Stimulated activated CD4-positive, alpha-beta T cell treated with anti-CD3 and anti-CD28 coated beads, Interleukin-4, amount 100 ng/mL, for 1 hour (primary cell): ENCODE measurements at regions not wholly inside any gene's neighbourhood (a gene's known extent, or its start where the extent isn't known, plus 50 kb on each side); places are given as distances from the start of the nearest gene placed in this dataset.
"Not testable (repeated sequence)": the region's sequence is repeated elsewhere in the genome, so short reads cannot be mapped to it uniquely, and the experiment has no call there.

Experiments used
- DNase-seq: peaks from one replicate; pipeline ENCODE4 v3.0.0-alpha.2; 2020

DNA sequence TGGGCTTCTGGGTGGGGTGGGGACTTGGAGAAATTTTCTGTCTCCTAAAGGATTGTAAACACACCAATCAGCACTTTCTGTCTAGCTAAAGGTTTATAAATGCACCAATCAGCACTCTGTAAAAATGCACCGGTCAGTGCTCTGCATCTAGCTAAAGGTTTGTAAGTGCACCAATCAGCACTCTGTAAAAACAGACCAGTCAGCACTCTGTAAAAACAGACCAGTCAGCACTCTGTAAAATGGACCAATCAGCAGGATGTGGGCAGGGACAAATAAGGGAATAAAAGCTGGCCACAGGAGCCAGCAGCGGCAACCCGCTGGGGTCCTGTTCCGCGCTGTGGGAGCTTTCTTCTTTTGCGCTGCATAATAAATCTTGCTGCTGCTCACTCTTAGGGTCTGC lies 63.0 kb upstream of the MAP9 start:
- DNase-seq = not testable (repeated sequence)

DNA sequence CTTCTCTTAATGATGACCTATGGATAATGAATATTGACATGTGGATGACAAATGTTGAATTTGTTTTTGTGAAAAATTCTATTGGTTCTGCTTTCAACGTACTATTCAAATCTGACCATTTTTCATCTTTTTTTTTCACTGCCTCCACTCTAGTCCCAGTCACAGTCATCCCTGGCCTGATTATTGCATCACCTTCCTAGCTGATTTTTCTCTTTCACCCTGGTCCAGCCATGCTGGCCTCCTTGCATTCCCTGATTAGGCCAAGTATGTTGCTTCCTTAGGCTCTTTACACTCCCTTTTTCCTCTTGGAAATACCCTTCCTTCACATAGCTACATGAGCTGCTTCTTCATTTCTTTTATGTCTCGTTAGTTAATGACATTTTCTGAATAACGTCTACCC lies 58.1 kb upstream of the MAP9 start:
- no peak for DNase-seq

DNA sequence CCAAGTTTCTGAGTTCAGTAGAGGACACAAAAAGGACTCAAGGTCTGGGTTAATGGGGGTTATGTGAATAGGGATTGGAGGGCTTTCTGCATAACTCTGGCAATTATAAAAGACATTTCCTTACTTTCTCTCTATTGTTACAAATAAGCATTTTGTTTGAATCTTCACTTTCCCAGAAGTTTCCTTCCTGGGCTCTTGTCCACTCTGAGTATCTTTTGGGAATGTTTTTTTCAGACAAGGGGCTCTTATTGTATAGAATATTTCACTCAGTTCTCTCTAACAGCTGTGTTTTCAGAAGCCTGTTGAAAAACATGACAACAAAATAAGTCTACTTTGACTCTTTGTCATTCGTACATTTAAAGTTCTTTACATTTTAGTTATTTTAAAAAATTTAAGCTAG lies 57.6 kb upstream of the MAP9 start:
- no peak for DNase-seq

DNA sequence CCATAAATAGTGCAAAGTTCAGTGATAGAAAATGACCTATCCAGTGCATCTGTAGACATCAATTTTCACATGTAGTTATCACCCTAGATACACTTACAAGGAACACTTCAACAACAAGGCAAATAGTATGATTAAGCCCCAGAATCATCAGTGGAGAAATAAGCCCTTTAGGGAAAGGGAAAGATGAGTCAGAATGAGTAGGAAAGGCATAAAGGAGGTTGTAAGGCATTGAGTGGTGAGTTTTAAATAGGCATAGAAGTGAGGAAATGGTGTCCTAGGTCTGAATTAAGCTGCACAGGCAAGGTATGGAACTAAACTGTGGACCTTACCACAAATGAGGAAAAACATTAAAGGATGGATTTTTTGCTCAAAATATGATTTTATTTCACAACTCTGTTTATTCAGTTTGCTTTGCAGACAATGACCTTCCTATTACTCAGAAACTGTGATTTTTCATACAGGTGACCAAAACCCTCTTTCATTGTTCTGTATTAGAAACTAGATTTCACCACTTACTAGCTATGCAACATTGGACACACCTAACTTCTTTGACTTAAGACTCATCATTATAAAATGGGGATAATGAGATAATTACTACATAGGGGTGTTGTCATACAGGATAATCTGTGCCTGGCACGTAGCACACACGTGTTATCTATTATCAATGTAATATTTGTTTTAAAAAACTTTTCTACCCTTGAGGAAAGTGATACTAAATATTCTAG lies 57.0 kb upstream of the MAP9 start:
- DNase-seq = no peak

DNA sequence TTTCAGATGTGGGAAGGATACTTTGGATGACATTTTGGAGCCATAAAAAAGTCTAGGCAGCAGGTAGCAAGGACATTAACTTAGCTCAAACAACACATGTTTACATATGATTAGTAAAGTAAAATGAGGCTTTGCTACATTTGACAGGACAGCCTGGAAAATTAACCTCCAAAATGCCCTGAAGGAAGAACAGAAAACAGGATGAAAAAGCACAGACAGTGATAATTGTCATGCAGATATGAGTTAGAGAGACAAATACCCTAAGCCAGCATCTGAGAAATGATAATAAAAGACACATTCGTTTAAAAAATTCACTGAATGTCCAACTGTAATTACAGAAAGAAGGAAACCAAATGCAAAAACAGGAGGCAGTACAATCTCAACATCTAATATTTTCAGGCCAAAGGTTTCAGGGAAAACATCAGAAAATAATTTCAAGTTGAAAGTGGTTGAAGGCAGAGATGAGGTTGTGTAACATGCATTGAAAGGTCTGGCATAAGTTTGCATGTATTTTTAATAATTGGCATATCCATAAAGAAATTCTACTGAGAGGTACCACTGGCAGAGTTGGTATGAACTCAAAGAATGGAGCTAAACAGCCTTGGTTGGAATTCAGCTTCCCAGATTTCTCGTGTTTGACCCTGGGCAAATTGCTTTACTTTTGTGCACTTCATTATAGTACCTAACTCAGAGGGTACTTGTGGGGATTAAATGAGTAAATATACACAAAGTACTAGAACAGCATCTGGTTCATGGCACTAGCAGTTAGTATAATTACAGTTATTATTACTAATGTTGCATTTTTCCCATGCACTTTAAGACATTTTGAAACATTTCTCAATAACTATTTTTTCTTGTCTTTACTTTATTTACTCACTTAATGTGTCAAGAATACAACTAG lies 54.4 kb upstream of the MAP9 start:
- DNase-seq = no peak

DNA sequence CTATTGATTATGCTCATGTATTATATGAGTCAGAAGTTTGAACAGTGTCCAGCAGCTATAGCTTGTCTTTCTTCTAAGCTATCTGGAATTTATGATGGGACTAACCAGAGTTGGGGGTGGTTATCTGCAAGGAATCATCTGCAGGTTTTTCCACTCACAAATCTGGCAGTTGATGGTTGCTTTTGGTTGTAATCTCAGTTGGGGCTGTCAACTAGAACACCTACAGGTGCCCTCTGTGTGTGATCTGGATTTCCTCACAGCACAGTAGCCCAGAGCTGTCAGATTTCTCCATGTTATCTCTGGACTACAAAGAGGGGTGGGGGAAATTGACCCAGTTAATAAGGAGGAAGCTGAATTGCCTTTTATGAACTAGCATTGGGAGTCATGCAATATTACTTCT lies 51.4 kb upstream of the MAP9 start:
- DNase-seq = no peak

DNA sequence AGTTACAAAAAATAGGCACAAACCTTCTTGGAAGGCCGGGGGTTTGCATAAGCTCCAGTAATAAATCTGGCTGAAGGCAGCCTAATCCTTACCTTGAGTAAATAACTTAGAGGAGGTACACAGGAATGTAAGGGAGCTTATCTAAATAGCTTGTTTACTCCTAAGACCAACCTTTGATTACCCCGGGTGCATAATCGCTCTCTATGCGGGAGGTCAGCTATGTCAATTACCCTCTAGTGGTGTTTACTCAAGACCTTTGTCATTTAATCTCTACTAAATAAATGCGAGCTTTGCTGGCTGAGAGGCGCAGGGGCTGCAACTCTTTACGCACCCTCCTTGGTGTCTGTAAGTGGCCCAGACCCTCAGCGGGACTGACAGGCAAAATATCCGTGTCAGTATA lies 50.2 kb upstream of the MAP9 start:
- no peak for DNase-seq
